Smooth muscle cell (in vitro differentiated cells): ENCODE measurements at regions not wholly inside any gene's neighbourhood (a gene's known extent, or its start where the extent isn't known, plus 50 kb on each side); places are given as distances from the start of the nearest gene placed in this dataset.
A peak's percentile ranks its signal among the peaks of the same experiment; 100 is the strongest.

Experiments used
- DNase-seq: peaks from one replicate; lab custom pipeline; 2025; ENCODE audit not compliant: unreplicated experiment; lab: John Stamatoyannopoulos, UW
- H2AFZ ChIP-seq: fragments of 200-600 bp; sonication (generic); 2 replicates; pipeline ENCODE4 v1.6.0; 2016; ENCODE audit warnings: antibody characterized with exemption, low read depth, mild to moderate bottlenecking
- H3F3A ChIP-seq: fragments of 200-600 bp; sonication (generic); 2 replicates; pipeline ENCODE4 v1.6.0; 2017; ENCODE audit warnings: antibody characterized with exemption, low read depth
- H3K27ac ChIP-seq: fragments of 200-600 bp; sonication (generic); 2 replicates; pipeline ENCODE4 v1.5.1; 2016; ENCODE audit warnings: low read depth, mild to moderate bottlenecking
- H3K27me3 ChIP-seq: fragments of 200-600 bp; sonication (generic); 2 replicates; pipeline ENCODE4 v1.6.1; 2016; ENCODE audit warnings: low read depth, mild to moderate bottlenecking
- H3K36me3 ChIP-seq: fragments of 200-600 bp; sonication (generic); 2 replicates; pipeline ENCODE4 v1.5.1; 2016; ENCODE audit warnings: low read depth
- H3K4me1 ChIP-seq: fragments of 200-600 bp; sonication (generic); 2 replicates; pipeline ENCODE4 v1.5.1; 2016; ENCODE audit warnings: low read depth
- H3K4me2 ChIP-seq: fragments of 200-600 bp; sonication (generic); 2 replicates; pipeline ENCODE4 v1.6.0; 2016; ENCODE audit warnings: mild to moderate bottlenecking
- H3K4me3 ChIP-seq: fragments of 200-600 bp; sonication (generic); 2 replicates; pipeline ENCODE4 v1.5.1; 2016; ENCODE audit warnings: mild to moderate bottlenecking
- H3K79me2 ChIP-seq: fragments of 200-600 bp; sonication (generic); 2 replicates; pipeline ENCODE4 v1.6.0; 2016; ENCODE audit warnings: low read depth, mild to moderate bottlenecking
- H3K9ac ChIP-seq: fragments of 200-600 bp; sonication (generic); 2 replicates; pipeline ENCODE4 v1.6.0; 2016; ENCODE audit warnings: low read depth
- H3K9me3 ChIP-seq: fragments of 200-600 bp; sonication (generic); replicated peaks from 2 replicates; pipeline ENCODE4 v1.5.1; 2016; ENCODE audit warnings: low read depth
- H4K20me1 ChIP-seq: fragments of 200-600 bp; sonication (generic); 2 replicates; pipeline ENCODE4 v1.6.0; 2016; ENCODE audit warnings: low read depth
- CTCF ChIP-seq: fragments of 200-600 bp; sonication (generic); IDR thresholded peaks from 2 replicates; pipeline ENCODE4 v1.5.1; 2017; ENCODE audit warnings: borderline replicate concordance, mild to moderate bottlenecking, antibody characterized with exemption; ENCODE audit not compliant: insufficient read depth, poor library complexity, severe bottlenecking
- WGBS: methylation state at CpG from one replicate; pipeline ENCODE4 v1.1.7; 2016; ENCODE audit warnings: low lambda C conversion rate; 5-methylcytosine and 5-hydroxymethylcytosine counted together

- H3K4me3 ChIP-seq, result no peak overlapping the region
- H3K9me3 ChIP-seq, result no peaks in the 10 kb centered on the region
- H3K4me1 ChIP-seq, result no peaks in the 10 kb centered on the region
- H4K20me1 ChIP-seq, result no peaks in the 10 kb centered on the region
- H2AFZ ChIP-seq, result no peak overlapping the region
- H3K27ac ChIP-seq, result no peak overlapping the region
- H3F3A ChIP-seq, result no peaks in the 10 kb centered on the region
- H3K4me2 ChIP-seq, result no peak overlapping the region
- H3K79me2 ChIP-seq, result no peaks in the 10 kb centered on the region
- H3K36me3 ChIP-seq, result no peaks in the 10 kb centered on the region
- no peak overlapping the region for H3K9ac ChIP-seq
- no peak for TF ChIP-seq CTCF
- no peaks in the 10 kb centered on the region for H3K27me3 ChIP-seq
- DNase-seq, result no peak
- 87% methylated on average over 2 of the region's 2 CpGs for WGBS
Measured at GRCh38 chr4:117412661-117413060, 327.3 kb upstream of the TRAM1L1 start.

- no peaks in the 10 kb centered on the region for H3K4me1 ChIP-seq
- 10% methylated on average over 1 of the region's 1 CpG for WGBS
- no peak overlapping the region for H3K9ac ChIP-seq
- H2AFZ ChIP-seq, result no peak overlapping the region
- H3K79me2 ChIP-seq, result no peaks in the 10 kb centered on the region
- no peak for TF ChIP-seq CTCF
- no peaks in the 10 kb centered on the region for H3K9me3 ChIP-seq
- DNase-seq, result no peak
- peak overlapping the region; percentile 10 for H3K4me2 ChIP-seq
- no peaks in the 10 kb centered on the region for H4K20me1 ChIP-seq
- H3K4me3 ChIP-seq, result no peak overlapping the region
- H3K27me3 ChIP-seq, result no peaks in the 10 kb centered on the region
- no peaks in the 10 kb centered on the region for H3K36me3 ChIP-seq
- peak overlapping the region; percentile 18 for H3K27ac ChIP-seq
- no peaks in the 10 kb centered on the region for H3F3A ChIP-seq
Measured at GRCh38 chr4:117417856-117418255, 332.5 kb upstream of the TRAM1L1 start.

GRCh38 chr4:117420948-117421347, 335.6 kb upstream of the TRAM1L1 start:
- Histone ChIP-seq H4K20me1 (no peaks in the 10 kb centered on the region), H3K4me2 (no peak overlapping the region), H3K36me3 (no peaks in the 10 kb centered on the region), H3K27me3 (no peaks in the 10 kb centered on the region), H3K9ac (no peak overlapping the region), H3K9me3 (no peaks in the 10 kb centered on the region), H3K27ac (no peak overlapping the region), H3K4me3 (no peak overlapping the region), H2AFZ (no peak overlapping the region), H3F3A (no peaks in the 10 kb centered on the region), H3K79me2 (no peaks in the 10 kb centered on the region), H3K4me1 (no peaks in the 10 kb centered on the region)
- no peak for TF ChIP-seq CTCF
- WGBS, result 16% methylated on average over 1 of the region's 1 CpG
- DNase-seq, result no peak

- Histone ChIP-seq H3K9ac (no peak overlapping the region), H3K4me2 (no peak overlapping the region), H3K9me3 (no peaks in the 10 kb centered on the region), H3F3A (no peaks in the 10 kb centered on the region), H3K79me2 (no peaks in the 10 kb centered on the region), H3K27ac (no peak overlapping the region), H3K36me3 (no peaks in the 10 kb centered on the region), H3K27me3 (no peaks in the 10 kb centered on the region), H4K20me1 (no peaks in the 10 kb centered on the region), H3K4me3 (no peak overlapping the region), H2AFZ (no peak overlapping the region), H3K4me1 (no peaks in the 10 kb centered on the region)
- TF ChIP-seq CTCF, result no peak
- 53% methylated on average over 4 of the region's 4 CpGs for WGBS
- no peak for DNase-seq
Measured at GRCh38 chr4:117421706-117422105, 336.3 kb upstream of the TRAM1L1 start.
